Activated CD8-positive, alpha-beta memory T cell treated with anti-CD3 and anti-CD28 coated beads, Interleukin-2, amount 50 U/mL, for 24 hours (primary cell): ENCODE measurements at regions not wholly inside any gene's neighbourhood (a gene's known extent, or its start where the extent isn't known, plus 50 kb on each side); places are given as distances from the start of the nearest gene placed in this dataset.

Experiments
- DNase-seq: peaks from one replicate; pipeline ENCODE4 v3.0.0-alpha.2; 2020; ENCODE audit errors: extremely low read depth

DNA sequence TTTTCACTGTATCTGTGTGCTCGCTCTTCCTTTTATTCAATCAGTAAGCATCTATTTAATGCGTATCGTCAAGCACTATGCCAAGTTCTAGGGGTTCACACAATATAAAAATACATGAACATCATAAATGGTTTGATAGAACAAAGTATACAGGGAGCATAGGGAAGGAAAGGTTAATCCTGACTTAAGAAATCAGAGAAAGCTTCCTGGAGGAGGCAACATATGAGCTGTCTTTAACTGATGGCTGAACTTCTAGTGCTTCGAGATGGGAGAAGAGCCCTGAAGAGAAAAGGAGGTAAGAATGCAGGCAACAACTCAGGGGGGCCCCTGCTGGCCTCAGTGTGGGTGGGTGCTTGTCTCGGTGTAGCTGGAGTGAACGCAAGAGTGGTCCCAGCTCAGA is 63.6 kb upstream of the GALNT2 start:
- no peak for DNase-seq

DNA sequence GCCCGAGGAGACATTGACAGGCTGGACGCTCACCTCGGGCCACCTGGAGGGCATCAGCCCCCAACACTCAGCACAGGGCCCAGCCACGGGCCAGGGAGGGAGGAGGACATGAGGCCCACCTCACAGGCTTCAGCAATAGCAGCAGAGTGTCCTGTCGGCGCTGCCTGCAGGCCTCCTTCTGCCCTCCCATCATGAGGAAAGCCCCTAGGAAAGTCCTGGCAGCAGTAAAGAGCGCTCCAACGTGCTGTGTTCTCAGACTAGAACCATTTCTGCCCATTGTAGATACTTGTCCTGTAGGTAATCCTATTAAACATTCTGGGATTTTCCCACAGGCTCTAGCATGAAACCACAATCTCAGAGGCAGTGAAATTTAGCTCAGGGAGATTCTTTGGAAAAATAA is 62.0 kb upstream of the GALNT2 start:
- DNase-seq: no peak

GRCh38 chr1:230008721-230009120 is 58.3 kb upstream of the GALNT2 start:
- DNase-seq: no peak

DNA sequence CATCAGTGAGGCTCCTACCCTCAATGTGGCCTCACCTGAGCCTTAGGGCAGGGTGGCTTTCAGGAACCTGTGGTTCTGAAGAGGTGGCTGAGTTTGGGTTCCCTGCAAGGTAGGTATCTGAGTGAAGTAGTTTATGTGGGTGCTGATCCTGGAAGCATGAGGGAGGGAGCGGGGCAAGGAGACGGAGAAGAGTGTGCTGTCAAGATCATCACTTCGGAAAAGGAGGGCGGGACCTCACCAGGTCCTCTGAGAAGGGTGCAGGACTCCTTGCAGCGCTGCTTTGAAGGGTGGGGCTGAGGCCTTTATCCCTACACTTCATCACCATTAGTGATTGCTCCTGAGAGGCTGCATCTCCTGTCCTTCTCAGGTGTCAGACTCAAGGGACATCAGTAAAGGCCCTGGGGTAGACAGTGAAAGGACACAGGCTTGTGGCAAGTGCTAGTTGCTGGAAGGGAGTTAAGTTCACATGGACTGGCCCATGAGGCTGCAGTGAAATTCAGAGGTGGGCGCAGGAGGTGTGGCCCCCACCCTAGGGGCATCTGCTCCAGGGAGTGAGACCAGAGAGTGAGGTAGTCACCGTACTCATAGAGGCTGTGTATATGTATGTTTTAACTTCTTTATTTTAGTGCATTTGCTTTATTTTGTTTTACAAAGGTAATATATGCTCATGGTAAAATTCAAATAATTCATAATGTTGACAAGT is 57.3 kb upstream of the GALNT2 start:
- no peak for DNase-seq

DNA sequence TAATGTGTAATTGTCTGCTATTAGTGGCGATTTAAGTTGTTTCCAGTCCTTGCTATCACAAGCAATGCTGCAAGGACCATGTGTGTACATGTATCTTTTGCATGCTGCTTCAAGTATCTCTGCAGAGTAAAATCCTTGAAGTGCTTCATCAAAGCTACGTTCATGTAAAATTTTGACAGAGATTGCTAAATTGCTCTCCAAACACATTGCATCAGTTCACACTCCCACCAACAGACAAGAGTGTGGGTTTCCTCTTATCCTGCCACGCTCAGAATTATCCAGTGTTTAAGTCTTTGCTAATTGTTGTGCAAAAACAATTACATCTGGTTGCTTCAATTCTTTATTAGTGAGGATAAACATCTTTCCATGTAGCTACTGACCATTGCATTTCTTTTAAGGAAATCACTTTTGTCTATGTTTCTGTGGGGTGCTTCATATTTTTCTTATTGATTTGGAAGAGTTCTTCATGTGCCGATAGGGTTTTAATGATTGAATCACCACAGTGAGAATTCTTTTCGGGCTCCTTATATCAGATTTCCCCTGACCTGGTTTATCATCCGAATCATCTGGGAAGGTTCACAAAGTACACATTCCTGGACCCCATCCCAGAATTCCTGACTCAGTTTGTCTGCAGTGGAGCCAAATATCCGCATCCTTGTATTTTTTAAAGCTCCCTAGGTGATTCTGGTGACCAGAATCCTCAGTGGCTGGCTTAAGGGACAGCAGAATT is 56.3 kb upstream of the GALNT2 start:
- DNase-seq: no peak

- DNase-seq: no peak
These were observed 55.5 kb upstream of the GALNT2 start for GRCh38 chr1:230011333-230012092.

GRCh38 chr1:230012093-230012393 is 55.0 kb upstream of the GALNT2 start:
- no peak for DNase-seq

GRCh38 chr1:230012741-230013140 is 54.3 kb upstream of the GALNT2 start:
- no peak for DNase-seq

GRCh38 chr1:230016159-230016558 is 50.9 kb upstream of the GALNT2 start:
- no peak for DNase-seq
